ENCODE measurements at regions not wholly inside any gene's neighbourhood (a gene's known extent, or its start where the extent isn't known, plus 50 kb on each side); places are given as distances from the start of the nearest gene placed in this dataset.

DNA sequence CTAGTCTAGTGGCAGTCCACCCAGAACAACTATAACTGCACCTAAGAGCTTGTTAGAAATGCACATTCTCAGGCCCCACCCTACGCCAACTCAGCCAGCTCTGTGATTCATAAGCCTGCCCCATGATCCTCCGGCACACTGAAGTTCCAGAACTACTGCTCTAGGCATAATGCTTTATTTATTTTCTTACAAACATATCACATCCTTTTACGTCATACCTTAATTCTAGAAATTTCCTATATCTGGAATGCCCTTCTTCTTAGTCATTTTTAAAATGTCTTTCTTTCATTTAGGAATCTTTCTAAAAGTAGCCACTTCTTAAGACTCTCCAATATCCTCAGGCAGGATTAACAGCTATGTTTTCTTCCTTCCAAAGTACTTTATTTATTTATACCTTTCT is 480.1 kb downstream of the INHBA start:
- ATAC-seq (replicated peaks in 1 of 2) (no peak), DNase-seq (no peak)
- no peak overlapping the region for H3K27ac Mint-ChIP-seq
- no peak overlapping the region for H3K4me3 Mint-ChIP-seq
- H3K9me3 Mint-ChIP-seq = peaks cover 0 to 2% of the 10 kb centered on the region in 2 donors
- H3K36me3 Mint-ChIP-seq (ENCODE audit: insufficient read depth in 2 of 2) = no peaks in the 10 kb centered on the region
- no peaks in the 10 kb centered on the region for H3K4me1 Mint-ChIP-seq (ENCODE audit: low read depth)
- H3K27me3 Mint-ChIP-seq (ENCODE audit: low read depth) = no peaks in the 10 kb centered on the region

GRCh38 chr7:41220266-41220665 is 482.6 kb downstream of the INHBA start:
- DNase-seq (no peak), ATAC-seq (replicated peaks in 1 of 2) (no peak)
- Mint-ChIP-seq H3K4me3 (no peak overlapping the region), H3K4me1 (ENCODE audit: low read depth) (no peaks in the 10 kb centered on the region), H3K27ac (no peak overlapping the region), H3K36me3 (ENCODE audit: insufficient read depth in 2 of 2) (no peaks in the 10 kb centered on the region), H3K9me3 (peaks cover 0 to 2% of the 10 kb centered on the region in 2 donors), H3K27me3 (ENCODE audit: low read depth) (no peaks in the 10 kb centered on the region)

GRCh38 chr7:41219276-41219675 is 483.6 kb downstream of the INHBA start:
- ATAC-seq (replicated peaks in 1 of 2) (no peak), DNase-seq (no peak)
- no peaks in the 10 kb centered on the region for H3K36me3 Mint-ChIP-seq (ENCODE audit: insufficient read depth in 2 of 2)

DNA sequence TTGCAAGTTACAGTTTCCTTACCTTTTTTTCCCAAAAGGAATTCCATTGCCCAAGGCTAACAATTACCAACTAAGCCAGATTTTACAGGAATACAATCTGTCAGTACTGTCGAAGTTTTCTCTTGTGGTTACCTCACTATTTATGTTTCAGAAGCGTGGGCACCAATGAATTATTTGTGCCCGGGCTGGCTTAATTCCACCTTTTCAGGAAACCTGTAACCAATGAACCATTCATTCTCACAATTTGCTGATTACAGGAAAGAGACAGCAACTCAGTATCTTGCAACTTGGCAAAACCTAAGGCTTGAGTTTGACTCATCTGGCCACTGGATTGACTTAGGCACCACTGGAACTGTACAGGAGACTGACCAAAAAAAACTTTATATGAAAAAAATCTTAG is 485.6 kb downstream of the INHBA start:
- H3K4me1 Mint-ChIP-seq (ENCODE audit: low read depth) = no peaks in the 10 kb centered on the region

More at GRCh38 chr7:41219276-41219675, 483.6 kb downstream of the INHBA start:
- H3K4me1 Mint-ChIP-seq (ENCODE audit: low read depth) = no peaks in the 10 kb centered on the region
- H3K27ac Mint-ChIP-seq = no peak overlapping the region
- H3K27me3 Mint-ChIP-seq (ENCODE audit: low read depth) = no peaks in the 10 kb centered on the region
- H3K4me3 Mint-ChIP-seq = no peak overlapping the region
- H3K9me3 Mint-ChIP-seq = peaks cover 0 to 2% of the 10 kb centered on the region in 2 donors

GRCh38 chr7:41207141-41207540 is 495.7 kb downstream of the INHBA start:
- no peaks in the 10 kb centered on the region for H3K4me1 Mint-ChIP-seq (ENCODE audit: low read depth)
- H3K36me3 Mint-ChIP-seq (ENCODE audit: insufficient read depth in 2 of 2) = no peaks in the 10 kb centered on the region
- ATAC-seq (replicated peaks in 1 of 2) (no peak), DNase-seq (no peak)
- H3K9me3 Mint-ChIP-seq = peaks cover 0 to 6% of the 10 kb centered on the region in 2 donors
- no peak overlapping the region for H3K27ac Mint-ChIP-seq
- no peaks in the 10 kb centered on the region for H3K27me3 Mint-ChIP-seq (ENCODE audit: low read depth)
- no peak overlapping the region for H3K4me3 Mint-ChIP-seq

More for the DNA sequence above, 485.6 kb downstream of the INHBA start:
- ATAC-seq (replicated peaks in 1 of 2) (no peak), DNase-seq (no peak)
- H3K36me3 Mint-ChIP-seq (ENCODE audit: insufficient read depth in 2 of 2) = no peaks in the 10 kb centered on the region
- no peaks in the 10 kb centered on the region for H3K9me3 Mint-ChIP-seq
- no peaks in the 10 kb centered on the region for H3K27me3 Mint-ChIP-seq (ENCODE audit: low read depth)
- no peak overlapping the region for H3K27ac Mint-ChIP-seq
- H3K4me3 Mint-ChIP-seq = no peak overlapping the region

GRCh38 chr7:41206267-41206666 is 496.6 kb downstream of the INHBA start:
- ATAC-seq (replicated peaks in 1 of 2) (no peak), DNase-seq (no peak)
- H3K9me3 Mint-ChIP-seq = peaks cover 0 to 4% of the 10 kb centered on the region in 2 donors
- no peak overlapping the region for H3K4me3 Mint-ChIP-seq
- H3K27ac Mint-ChIP-seq = no peak overlapping the region
- no peaks in the 10 kb centered on the region for H3K27me3 Mint-ChIP-seq (ENCODE audit: low read depth)
- H3K36me3 Mint-ChIP-seq (ENCODE audit: insufficient read depth in 2 of 2) = no peaks in the 10 kb centered on the region
- H3K4me1 Mint-ChIP-seq (ENCODE audit: low read depth) = no peaks in the 10 kb centered on the region

DNA sequence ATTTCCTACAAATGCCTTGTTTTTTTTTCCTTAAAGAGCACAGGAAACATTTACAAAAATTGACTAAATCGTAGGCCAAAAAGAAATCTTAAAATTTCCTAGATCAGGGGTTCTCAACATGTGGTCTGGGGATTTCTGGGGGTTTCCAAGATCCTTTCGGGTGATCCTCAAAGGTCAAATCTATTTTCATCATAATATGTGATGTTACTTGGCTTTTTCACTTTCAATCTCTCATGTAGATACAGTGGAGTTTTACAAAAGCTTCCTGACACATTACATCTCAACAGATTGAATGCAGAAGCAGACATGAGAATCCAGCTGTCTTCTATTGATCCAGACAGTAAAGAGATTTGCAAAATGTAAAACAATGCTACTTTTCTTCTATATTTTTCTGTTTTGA is 497.3 kb downstream of the INHBA start:
- Mint-ChIP-seq H3K36me3 (ENCODE audit: insufficient read depth in 2 of 2) (no peaks in the 10 kb centered on the region), H3K9me3 (peaks cover 0 to 4% of the 10 kb centered on the region in 2 donors), H3K4me1 (ENCODE audit: low read depth) (no peaks in the 10 kb centered on the region), H3K27ac (no peak overlapping the region), H3K4me3 (no peak overlapping the region), H3K27me3 (ENCODE audit: low read depth) (no peaks in the 10 kb centered on the region)
- DNase-seq (no peak), ATAC-seq (replicated peaks in 1 of 2) (no peak)

GRCh38 chr7:41203542-41203941 is 499.3 kb downstream of the INHBA start:
- Mint-ChIP-seq H3K4me1 (ENCODE audit: low read depth) (no peaks in the 10 kb centered on the region), H3K27ac (no peak overlapping the region), H3K27me3 (ENCODE audit: low read depth) (no peaks in the 10 kb centered on the region), H3K9me3 (peaks cover 0 to 4% of the 10 kb centered on the region in 2 donors), H3K4me3 (no peak overlapping the region), H3K36me3 (ENCODE audit: insufficient read depth in 2 of 2) (no peaks in the 10 kb centered on the region)
- ATAC-seq (replicated peaks in 1 of 2) = no peak
- no peak for DNase-seq

GRCh38 chr7:41201021-41201420 is 501.9 kb downstream of the INHBA start:
- Mint-ChIP-seq H3K4me3 (no peak overlapping the region), H3K9me3 (no peaks in the 10 kb centered on the region), H3K4me1 (ENCODE audit: low read depth) (no peaks in the 10 kb centered on the region), H3K27ac (no peak overlapping the region), H3K36me3 (ENCODE audit: insufficient read depth in 2 of 2) (no peaks in the 10 kb centered on the region), H3K27me3 (ENCODE audit: low read depth) (no peaks in the 10 kb centered on the region)
- DNase-seq (no peak), ATAC-seq (replicated peaks in 1 of 2) (no peak)

DNA sequence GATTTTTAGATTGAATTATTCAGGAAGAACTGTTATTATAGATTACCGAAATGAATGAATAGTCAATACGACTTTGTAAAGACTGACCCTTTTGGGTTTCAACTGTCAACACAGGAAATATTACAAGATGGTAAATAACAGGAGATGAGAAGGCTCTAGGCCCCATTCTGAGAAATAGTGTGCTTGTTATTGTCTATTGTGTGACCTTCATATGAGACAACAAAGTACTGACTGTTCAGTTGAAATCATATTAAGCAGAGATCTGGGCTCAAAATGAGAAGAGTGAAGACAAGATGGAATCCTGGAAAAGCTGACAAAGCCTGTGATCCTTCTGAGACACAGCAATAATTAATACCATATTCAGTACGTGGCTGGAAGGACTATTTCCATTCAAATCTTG is 503.8 kb downstream of the INHBA start:
- Mint-ChIP-seq H3K4me3 (no peak overlapping the region), H3K4me1 (ENCODE audit: low read depth) (no peaks in the 10 kb centered on the region), H3K9me3 (no peaks in the 10 kb centered on the region), H3K27me3 (ENCODE audit: low read depth) (no peaks in the 10 kb centered on the region), H3K36me3 (ENCODE audit: insufficient read depth in 2 of 2) (no peaks in the 10 kb centered on the region), H3K27ac (no peak overlapping the region)
- DNase-seq (no peak), ATAC-seq (replicated peaks in 1 of 2) (no peak)

- no peak for DNase-seq
- Mint-ChIP-seq H3K27me3 (ENCODE audit: low read depth) (no peaks in the 10 kb centered on the region), H3K9me3 (no peaks in the 10 kb centered on the region), H3K36me3 (ENCODE audit: insufficient read depth in 2 of 2) (no peaks in the 10 kb centered on the region), H3K27ac (no peak overlapping the region), H3K4me1 (ENCODE audit: low read depth) (no peaks in the 10 kb centered on the region), H3K4me3 (no peak overlapping the region)
- ATAC-seq (replicated peaks in 1 of 2) = no peak
Measured at GRCh38 chr7:41198502-41198901, 504.4 kb downstream of the INHBA start.

GRCh38 chr7:41197769-41198168 is 505.1 kb downstream of the INHBA start:
- Mint-ChIP-seq H3K27me3 (ENCODE audit: low read depth) (no peaks in the 10 kb centered on the region), H3K9me3 (no peaks in the 10 kb centered on the region), H3K36me3 (ENCODE audit: insufficient read depth in 2 of 2) (no peaks in the 10 kb centered on the region), H3K4me3 (no peak overlapping the region), H3K27ac (no peak overlapping the region), H3K4me1 (ENCODE audit: low read depth) (no peaks in the 10 kb centered on the region)
- ATAC-seq (replicated peaks in 1 of 2) = no peak
- DNase-seq = no peak

GRCh38 chr7:41193738-41194282 is 509.1 kb downstream of the INHBA start:
- no peaks in the 10 kb centered on the region for H3K4me1 Mint-ChIP-seq (ENCODE audit: low read depth)
- no peaks in the 10 kb centered on the region for H3K9me3 Mint-ChIP-seq
- DNase-seq (no peak), ATAC-seq (replicated peaks in 1 of 2) (no peak)
- no peaks in the 10 kb centered on the region for H3K27me3 Mint-ChIP-seq (ENCODE audit: low read depth)
- no peaks in the 10 kb centered on the region for H3K36me3 Mint-ChIP-seq (ENCODE audit: insufficient read depth in 2 of 2)
- H3K4me3 Mint-ChIP-seq = no peak overlapping the region
- no peak overlapping the region for H3K27ac Mint-ChIP-seq

- H3K4me3 Mint-ChIP-seq = no peak overlapping the region
- H3K4me1 Mint-ChIP-seq (ENCODE audit: low read depth) = no peaks in the 10 kb centered on the region
- H3K27ac Mint-ChIP-seq = no peak overlapping the region
- no peaks in the 10 kb centered on the region for H3K27me3 Mint-ChIP-seq (ENCODE audit: low read depth)
- ATAC-seq (replicated peaks in 1 of 2) (no peak), DNase-seq (no peak)
- H3K36me3 Mint-ChIP-seq (ENCODE audit: insufficient read depth in 2 of 2) = no peaks in the 10 kb centered on the region
- peaks cover 1 to 9% of the 10 kb centered on the region in 2 donors for H3K9me3 Mint-ChIP-seq
Measured at GRCh38 chr7:41190581-41190980, 512.3 kb downstream of the INHBA start.

Data from activated T-cell treated with anti-CD3 and anti-CD28 coated beads, Interleukin-2, amount 50 U/mL, for 72 hours (primary cell).